ENCODE measurements at regions not wholly inside any gene's neighbourhood (a gene's known extent, or its start where the extent isn't known, plus 50 kb on each side); places are given as distances from the start of the nearest gene placed in this dataset.

DNA sequence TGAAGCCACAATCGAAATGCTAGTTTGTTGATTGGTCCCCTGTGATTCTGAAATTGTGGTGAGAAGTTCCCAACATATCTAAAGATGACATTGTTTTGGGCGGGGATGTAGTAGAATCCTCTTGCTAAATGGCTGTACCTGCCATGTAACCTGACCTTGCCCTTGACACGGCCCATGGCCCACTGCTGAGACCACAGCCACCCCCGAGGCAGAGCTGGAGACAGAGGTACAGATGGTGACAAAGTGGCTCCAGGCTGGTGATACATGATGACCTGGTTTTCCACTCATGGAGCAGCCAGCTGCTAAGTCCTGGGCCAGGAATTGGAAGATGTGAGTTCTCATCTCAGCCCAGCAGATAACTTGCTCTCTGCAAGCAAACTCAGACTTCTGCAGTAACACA, 226.5 kb downstream of the FOXD2 start:
- TF ChIP-seq CTCF (conservative IDR thresholded peaks at IDR 0.05; ENCODE audit: low read length) (no peak), EZH2phosphoT487 (IDR thresholded peaks at IDR 0.05; ENCODE audit: borderline replicate concordance) (no peak)

Measured in Loucy (cell line).